Femur (tissue), 1 donor: ENCODE measurements at regions not wholly inside any gene's neighbourhood (a gene's known extent, or its start where the extent isn't known, plus 50 kb on each side); places are given as distances from the start of the nearest gene placed in this dataset.
"Not testable (repeated sequence)": the region's sequence is repeated elsewhere in the genome, so short reads cannot be mapped to it uniquely, and the experiment has no call there.

Experiments used
- DNase-seq: peaks from one replicate; pipeline ENCODE4 v3.0.0-alpha.2; 2017

DNA sequence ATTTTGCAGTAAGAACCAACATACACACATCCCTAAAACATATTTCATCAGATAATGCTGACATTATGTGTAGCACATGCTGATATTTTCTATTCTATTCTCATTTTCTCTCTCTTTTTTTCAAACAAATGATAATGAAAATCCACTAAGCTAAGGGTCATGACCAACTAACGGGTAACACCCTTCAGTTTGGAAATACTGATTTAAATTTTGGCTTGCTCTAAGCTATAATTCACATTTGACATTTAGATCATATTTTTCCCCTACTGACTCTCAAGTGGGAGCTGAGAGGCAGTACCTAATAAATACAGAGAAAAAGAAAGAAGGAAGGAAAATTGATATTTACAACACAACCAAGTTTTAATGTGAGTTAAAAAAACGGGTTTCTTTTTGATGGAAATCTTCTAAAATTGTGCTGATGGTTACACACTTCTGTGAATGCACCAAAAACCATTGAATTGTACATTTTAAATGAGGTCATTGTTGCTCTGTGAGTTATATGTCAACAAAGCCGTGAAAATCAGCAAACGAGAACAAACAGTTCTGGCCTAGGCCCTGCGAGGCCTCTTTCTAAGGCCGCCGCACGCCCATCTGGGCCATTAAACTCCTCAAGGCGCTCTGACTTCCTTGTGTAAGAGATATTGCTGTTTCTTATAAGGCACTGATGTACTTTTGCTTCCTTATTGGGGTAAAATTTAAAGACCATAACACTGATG, 124.2 kb downstream of the GALR1 start:
- no peak for DNase-seq

DNA sequence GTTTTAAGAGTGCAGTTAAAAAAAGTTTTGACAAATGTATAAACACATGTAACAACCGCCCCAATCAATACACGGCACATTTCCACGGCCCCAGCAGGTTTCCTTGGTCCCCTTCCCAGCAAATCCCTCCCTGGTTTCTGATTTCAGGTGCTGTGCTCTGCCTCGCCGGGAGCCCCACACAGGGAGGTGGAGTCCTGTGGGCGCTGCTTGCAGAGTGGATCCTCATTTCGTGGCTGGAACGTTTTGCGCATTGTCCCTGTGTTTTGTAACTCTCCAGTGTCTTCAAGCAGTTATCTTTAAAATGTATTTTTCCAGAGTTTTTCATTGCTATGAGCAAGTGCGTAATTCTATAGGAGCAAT, 124.8 kb downstream of the GALR1 start:
- no peak for DNase-seq

DNA sequence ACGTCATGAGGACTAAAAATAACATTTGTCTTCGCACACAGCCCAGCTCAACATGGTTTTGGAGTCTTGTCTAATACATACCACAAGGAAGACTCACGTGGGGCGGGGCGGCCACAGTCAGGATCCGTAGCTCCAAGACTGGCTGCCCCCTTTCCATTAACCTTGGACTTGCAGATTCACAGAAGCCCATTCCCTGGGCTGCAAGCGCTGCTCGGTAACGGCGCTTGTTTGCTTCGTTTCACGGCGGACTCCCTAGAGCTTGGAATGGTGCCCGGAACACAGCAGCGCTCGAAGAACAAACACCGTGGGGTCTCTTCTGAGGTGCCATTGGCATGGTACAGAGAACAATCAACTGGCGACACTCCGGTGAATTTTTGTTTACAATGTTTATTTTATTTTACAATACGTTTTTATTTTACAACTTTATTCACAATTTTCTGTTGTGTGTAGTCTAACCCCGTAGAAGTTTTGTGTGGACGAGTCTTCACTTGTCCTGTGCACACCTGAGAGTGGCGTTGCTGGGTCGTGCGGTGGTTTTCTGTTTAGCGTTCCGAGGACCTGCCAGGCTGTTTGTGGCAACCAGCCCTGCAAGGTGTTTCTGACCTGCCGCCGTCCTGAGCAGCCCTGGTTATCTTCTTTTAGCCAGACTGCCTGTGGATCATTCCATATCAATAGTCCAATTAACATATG, 126.5 kb downstream of the GALR1 start:
- no peak for DNase-seq

DNA sequence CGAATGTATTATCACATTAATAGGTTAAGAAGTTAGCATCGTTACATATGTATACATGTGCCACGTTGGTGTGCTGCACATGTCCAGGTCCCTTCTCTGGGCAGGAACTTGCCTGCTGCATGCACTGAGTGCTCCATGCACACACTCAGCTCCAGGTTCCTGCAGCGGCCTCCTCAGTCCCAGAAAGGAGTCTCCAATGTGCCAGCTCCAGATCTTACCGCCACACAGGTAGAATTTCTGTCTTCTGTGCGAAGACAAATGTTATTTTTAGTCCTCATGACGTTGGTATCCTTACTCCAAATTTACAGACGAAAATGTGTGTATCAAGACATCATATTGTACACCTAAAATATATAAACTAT, 127.1 kb downstream of the GALR1 start:
- no peak for DNase-seq

DNA sequence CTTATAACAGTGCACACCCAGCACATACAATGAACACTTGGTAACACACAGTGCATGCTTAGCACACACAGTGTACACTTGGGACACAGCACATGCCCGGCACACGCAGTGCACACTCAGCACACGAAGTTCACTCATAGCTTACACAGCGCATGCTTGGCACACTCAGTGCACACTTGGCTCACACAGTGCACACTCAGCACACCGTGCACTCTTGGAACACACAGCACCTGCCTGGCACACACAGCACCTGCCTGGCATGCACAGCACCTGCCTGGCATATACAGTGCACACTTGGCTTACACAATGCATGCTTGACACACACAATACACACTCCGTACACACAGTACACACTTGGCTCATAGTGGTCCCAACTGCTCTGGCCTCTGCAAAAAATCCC, 128.2 kb downstream of the GALR1 start:
- no peak for DNase-seq

DNA sequence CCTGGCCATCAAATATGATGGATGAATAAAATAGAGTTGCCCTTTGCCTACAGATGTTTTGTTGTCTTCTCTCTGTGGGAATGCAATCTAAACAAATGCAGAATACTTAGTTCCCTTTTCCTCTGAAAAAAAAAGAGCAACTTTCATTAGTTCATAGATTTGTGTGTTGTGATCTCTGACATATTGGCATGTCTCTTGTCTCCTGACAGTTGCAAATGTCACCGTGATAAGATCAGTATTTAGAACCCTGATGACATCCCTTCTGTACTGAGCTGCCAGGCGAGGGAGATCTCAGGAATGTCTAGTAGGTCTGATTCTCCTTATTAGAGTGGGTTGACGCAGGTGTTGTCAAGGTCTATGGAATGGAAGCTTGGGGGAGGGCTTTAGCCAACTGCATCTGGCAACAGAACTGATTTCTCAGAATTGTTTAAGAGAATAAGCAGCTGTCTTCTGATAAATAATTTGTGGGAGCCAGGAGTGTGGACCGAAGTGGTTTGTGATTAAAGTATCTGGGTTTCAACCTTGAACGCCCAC, 130.4 kb downstream of the GALR1 start:
- DNase-seq, result no peak

DNA sequence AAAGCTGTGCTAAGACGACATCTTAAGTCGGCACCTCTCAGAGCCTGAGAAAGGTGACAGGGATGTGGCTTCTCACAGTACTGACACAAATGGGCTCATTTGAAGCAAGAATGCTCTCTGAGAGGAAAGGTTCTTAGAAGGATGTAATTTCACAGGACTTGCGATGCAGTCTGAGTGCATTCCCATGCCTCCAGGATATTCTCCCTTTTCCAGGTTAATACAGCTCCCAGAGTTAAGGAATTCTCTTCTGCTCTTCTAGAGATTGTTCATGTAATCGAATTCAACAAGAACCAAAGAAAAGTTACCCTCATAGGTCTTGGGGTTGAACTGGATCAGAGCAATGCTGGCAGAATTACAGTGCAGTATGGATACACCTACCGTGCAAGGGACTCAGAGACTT, 131.0 kb downstream of the GALR1 start:
- no peak for DNase-seq

DNA sequence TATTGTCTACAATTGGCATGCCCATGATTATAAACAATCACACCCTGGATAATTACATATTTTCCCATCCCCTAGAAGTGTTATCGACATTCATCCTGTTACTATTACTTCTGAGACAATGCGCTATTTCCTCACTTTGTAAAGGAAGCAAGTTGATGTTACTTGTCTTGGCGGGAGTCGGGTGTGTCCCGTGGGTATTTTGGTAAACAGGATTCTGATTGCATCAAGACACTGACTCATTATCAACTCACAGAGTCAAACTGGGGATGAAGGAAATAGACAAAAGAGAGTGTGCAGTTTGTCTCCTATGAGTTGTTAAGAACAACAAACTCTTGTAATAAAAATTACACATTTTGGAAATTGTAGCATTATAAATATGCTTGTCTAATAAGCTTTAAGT, 142.7 kb downstream of the GALR1 start:
- no peak for DNase-seq

DNA sequence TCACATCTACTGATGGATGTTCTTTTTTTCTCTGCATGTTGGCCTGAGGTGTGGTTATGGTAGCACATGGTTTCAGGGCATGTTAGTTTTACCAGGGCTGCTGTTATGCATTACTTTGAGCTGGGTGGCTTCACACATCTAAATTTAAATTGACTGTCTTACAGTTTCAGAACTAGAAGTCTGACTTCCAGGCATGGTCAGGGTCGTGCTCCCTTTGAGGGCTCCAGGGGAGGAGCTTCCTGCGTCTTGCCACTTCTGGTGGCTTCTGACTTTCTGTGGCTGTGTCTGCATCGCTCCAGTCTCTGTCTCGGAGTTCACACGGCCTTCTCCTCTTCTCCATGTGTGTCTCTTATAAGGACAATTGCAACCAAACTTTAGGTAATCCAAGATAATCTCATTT, 143.9 kb downstream of the GALR1 start:
- no peak for DNase-seq

DNA sequence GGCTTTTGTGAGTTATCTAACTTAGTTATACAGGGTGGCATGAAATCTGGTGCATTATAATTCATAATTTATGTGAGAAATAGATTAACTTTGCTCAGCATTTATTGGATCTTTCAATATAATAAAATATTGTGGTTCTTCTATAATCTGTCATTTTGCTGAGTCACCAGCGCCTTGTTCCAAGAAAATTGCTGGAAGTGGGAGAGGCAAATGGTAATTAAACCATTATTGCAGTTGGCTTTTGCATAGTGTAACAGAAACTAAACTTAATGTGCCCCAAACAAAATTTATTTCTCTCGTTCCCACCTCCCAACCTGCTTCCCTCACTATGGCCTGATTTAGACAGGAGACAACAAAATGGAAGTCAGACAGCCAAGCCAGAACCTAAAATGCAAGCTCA, 146.3 kb downstream of the GALR1 start:
- no peak for DNase-seq

DNA sequence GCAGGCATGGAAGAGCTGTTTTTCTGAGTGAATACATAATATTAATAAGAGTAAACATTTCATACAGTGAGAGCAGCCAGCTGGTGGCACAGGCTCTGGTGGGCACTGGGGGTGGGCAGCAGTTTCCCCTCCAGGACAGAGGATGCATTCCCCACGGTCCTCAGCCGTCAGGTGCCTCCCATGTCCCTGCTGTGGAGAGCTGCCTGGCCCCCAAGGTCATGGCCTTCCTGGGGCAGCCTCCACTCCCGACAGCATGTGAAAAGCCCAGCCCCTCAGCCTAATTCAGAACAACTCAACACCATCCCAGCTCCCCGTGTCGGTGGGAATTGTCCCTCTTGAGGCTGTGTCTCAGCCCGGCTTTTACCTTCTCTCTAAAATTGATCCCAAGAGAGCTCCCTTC, 147.4 kb downstream of the GALR1 start:
- no peak for DNase-seq

DNA sequence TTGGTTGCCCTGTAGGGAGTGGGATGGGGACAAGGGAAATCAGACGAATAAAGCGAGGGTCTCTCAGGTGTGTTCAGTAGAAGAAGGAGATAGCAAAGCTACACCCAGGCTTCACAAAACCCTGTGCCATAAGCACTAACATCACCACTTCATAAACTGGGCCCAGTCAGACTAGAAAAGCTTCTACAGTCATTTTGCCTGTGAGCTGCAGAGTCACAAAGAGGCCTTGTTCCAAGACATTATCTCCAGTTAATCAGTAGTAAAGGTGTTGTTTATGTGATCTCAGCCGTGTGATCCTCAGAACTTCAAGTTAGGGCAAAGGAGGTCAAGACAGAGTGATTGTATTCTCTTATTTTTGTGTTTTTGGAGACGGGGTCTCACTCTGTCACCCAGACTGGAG, 148.0 kb downstream of the GALR1 start:
- DNase-seq, result no peak

DNA sequence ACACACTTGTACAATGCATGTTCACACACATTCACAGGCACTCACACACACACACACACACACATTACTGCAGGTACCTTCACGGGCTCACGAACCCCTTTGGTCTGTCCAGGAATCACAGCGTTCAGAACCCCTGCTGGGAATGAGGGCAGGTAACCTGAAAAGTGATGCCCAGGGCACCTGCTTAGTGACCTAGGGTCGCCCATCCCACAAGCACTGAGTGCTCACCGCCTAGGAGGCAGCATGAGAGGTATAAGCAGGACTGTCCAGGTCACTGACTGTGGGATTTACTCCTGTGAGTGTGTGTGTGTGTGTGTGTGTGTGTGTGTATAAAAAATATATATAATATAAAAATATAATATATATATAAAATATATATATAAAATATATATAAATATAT, 150.9 kb downstream of the GALR1 start:
- no peak for DNase-seq

DNA sequence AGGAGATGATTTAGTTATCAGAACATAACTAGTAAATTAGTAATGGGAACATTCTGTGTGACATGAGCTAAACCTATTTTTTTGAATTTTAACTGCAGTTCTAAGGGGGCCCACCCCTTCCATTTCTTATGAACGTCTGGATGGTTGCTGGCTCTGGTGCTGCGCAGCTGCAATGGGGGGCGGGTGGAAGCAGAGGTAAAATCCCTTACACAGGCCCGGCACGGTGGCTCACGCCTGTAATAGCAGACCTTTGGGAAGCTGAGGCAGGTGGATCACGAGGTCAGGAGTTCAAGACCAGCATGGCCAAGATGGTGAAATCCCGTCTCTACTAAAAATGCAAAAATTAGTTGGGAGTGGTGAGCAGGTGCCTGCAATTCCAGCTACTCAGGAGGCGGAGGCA, 151.5 kb downstream of the GALR1 start:
- DNase-seq, result no peak

DNA sequence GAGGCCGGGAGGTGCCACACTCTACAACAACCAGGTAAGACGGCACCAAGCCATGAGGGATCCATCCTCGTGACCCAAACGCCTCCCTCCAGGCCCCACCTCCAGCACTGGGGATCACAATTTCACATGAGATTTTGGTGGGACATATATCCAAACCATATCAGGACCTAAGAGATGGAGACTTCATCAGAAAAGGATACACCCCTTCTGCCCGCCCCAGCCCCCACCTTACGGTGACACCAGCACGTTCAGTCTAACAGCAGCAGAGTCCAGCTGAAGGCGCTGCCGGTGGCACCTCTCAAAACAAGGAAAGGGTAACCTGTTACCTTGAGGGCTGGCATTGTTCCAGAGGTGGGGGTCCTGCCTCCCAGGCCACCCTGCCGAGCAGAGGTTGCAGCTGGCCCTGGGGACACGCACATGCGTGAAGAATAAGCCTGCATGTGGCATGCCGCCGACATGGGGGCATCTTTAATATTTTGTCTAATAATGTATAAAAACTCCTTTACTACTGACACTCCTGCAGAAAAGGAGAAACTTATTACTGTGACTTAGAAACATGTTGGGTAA, 154.4 kb downstream of the GALR1 start:
- DNase-seq, result no peak

DNA sequence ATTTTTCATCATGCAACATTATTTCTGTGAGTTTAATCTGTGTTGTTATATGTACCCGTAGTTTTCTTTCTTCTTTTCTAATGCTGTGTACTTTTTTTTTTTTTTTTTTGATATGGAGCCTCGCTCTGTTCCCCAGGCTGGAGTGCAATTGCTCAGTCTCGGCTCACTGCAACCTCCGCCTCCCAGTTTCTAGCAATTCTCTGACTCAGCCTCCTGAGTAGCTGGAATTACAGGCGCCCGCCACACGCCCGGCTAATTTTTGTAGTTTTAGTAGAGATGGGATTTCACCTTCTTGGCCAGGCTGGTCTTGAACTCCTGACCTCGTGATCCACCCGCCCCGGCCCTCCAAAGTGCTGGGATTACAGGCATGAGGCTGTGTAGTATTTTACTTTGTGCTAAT, 155.4 kb downstream of the GALR1 start:
- no peak for DNase-seq

DNA sequence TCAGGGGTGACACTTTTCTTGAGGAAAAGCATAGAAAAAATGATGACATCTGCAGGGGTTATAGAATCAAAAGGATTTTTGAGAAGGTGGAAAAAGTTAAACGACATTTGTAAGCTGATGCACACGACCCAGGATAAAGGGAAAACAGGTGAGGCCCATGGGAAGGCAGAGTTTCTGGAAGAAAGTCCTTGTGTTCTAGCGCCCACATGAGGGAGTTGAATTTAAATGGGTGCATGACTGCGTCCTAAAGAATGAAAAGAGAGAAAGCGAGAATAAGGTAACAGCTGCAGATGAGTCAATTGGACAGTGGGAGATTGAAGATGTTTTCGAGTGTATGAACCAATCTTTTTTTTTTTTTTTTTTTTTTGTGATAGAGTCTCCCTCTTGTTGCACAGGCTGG, 158.1 kb downstream of the GALR1 start:
- DNase-seq, result no peak

DNA sequence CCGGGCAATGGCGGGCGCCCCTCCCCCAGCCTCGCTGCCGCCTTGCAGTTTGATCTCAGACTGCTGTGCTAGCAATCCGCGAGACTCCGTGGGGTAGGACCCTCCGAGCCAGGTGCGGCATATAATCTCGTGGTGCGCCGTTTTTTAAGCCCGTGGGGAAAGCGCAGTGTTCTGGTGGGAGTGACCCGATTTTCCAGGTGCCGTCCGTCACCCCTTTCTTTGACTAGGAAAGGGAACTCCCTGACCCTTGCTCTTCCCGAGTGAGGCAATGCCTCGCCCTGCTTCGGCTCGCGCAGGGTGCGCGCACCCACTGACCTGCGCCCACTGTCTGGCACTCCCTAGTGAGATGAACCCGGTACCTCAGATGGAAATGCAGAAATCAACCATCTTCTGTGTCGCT, 171.9 kb downstream of the GALR1 start:
- not testable (repeated sequence) for DNase-seq

DNA sequence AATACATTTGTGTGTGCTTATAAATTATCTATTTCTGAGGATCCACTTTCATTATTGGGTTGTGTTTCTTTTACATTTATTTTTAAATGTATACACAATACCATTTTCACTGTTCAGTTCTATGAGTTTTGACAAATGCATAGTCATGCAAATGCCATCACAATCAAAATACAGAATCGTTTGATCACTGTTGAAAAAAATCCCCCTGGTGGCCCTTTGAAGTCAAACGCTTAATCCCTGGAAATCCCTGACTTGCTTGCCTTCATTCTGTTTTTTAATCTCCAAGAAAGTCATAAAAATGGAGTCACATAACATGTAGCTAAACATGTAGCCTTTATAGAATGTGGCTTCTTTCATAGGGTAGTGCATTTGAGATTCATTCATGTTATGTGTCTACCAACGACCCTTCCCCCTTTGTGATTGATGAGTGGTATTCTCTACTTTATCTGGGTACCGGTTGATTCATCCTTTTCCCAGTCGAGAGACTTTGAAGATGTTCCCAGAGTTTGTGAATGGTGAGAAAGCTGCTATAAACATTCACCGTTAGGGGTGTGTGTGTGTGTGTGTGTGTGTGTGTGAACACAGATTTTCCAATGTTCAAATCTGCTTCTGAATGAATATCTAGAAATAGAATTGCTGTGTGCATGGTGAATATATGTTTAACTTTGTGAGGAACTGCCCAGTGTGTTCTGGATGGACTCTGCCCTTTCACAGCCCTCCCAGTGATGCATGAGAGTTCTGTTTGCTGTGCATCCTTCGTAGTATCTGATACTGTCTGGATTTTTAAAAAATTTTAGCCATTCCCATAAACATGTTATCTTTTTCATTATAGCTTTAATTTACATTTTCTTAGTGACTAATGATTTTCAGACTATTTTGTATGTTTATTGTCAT, 173.6 kb downstream of the GALR1 start:
- DNase-seq, result no peak

DNA sequence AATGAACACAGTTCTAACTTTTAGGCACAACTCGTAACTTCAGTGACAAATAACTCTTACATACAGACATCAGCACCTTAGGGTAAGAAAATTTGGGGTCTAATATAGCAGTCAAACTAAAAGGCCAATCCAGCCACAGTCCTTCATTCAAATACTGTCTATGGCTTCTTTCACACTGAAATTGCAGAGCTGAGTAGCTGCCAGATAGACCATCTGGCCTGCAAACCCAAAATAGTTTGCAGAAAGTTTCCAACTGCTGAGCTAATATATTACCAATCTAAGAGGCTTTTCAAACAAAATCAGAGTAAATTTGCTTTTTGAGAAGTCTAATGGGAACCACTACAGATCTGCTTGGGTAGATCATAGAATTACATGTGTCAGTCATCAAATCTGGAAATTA, 183.4 kb downstream of the GALR1 start:
- peak; percentile 28 for DNase-seq

DNA sequence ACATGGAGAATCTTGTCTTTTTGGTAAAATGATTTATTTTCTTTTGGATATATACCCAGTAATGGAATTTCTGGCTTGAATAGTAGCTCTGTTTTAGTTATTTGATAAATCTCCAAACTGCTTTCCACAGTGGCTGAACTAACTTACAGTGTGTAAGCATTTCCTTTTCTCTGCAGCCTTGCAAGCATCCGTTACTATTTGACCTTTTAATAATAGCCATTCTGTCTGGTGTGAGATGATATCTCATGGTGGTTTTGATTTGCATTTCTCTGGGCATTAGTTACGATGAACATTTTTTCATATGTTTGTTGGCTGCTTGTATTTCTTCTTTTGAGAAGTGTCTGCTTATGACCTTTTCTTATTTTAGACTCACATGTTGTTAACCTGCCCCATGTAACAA, 190.2 kb downstream of the GALR1 start:
- DNase-seq, result no peak

DNA sequence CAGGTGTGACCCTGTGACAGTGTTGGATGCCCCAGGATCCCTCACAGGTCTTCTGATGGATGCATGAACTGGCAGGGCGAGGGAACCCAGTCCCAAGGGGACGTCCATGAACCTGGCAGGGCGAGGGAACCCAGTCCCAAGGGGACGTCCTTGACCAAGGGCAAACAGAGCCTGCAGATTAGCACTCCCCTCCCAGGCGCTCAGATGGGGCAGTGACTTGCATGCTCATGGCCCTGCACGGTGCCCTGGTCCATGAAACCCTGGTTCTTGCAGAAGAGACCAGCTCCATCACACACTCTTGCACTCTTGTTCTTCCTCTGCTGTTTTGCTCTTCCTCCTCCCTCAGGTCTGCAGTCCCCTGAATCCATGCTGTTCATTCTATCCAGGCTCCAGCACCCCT, 192.7 kb downstream of the GALR1 start:
- no peak for DNase-seq

DNA sequence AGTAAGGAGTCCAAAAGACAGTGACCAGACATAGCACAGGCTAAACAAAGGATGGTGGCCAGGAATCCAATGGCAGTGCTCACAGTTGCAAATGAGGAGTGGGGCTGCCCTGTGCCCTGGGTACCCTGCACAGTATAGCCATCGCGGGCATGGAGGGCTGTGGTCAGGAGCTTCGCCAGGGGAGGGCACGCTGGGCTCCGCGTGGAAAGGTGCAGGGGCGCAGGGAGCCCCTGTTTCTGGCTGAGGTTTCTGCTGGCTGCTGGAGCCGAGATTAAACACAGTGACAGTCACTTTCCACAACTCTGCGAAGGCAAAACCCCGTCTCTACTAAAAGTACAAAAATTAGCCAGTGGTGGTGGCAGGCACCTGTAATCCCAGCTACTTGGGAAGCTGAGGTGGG, 194.7 kb downstream of the GALR1 start:
- no peak for DNase-seq

DNA sequence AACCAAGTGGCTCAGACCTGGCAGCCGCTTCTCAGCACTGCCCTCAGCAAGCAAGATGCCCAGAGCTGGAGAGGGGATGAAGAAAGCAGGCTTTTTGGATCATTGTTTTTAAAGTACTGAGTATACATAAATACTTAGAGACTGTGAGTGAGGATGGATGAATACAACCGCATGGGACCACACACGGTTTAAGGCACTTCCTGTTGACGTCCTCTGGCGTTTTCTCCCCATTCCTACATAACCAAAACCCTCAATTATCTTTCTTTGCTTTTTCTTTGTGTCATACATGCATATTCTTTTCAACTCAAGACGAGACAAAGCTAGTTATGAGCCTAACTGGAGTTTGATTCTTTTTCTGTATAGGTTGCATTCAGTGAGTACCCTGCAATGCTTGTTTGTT, 198.4 kb downstream of the GALR1 start:
- no peak for DNase-seq
